ENCODE measurements at regions not wholly inside any gene's neighbourhood (a gene's known extent, or its start where the extent isn't known, plus 50 kb on each side); places are given as distances from the start of the nearest gene placed in this dataset.

DNA sequence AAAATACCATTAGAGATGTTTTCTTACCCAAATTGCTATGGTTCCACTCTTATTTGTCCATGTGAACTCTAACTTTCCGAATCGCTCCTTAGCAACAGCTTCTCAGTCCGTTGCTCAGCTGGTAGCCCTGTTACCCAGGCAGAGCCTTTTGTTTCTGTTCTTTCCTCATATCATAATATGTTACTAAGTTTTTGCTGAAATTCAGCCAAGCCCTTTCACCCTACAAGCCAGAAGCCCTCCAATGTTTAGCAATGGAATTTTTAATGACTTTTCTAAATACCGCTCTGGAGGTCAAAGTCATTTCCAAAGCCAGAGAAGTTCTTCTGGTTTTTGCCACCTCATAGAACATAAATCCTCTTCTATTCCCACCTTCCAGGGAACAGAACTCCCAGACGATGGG, 1029.5 kb downstream of the C4orf33 start:
- Histone ChIP-seq H3K9ac (ENCODE audit: insufficient read depth in 1 of 2, low read length in 2 of 2) (no peak overlapping the region), H3K4me1 (ENCODE audit: control insufficient read depth in 5 of 5, insufficient read depth in 5 of 5, low read length in 5 of 5) (peaks cover 0 to 5% (median 0%) of the 10 kb centered on the region in 5 donors), H3K9me3 (ENCODE audit: control insufficient read depth in 4 of 4, insufficient read depth in 3 of 4, low read length in 3 of 4) (no peaks in the 10 kb centered on the region), H3K36me3 (ENCODE audit: control insufficient read depth in 4 of 4, insufficient read depth in 4 of 4, low read length in 4 of 4) (no peaks in the 10 kb centered on the region), H3K4me3 (no peak overlapping the region), H3K27me3 (ENCODE audit: control insufficient read depth in 3 of 3, insufficient read depth in 3 of 3, low read length in 2 of 3) (no peaks in the 10 kb centered on the region), H3K27ac (ENCODE audit: low read depth in 1 of 2, low read length in 1 of 2) (no peak overlapping the region)
- DNase-seq: peak; percentile 61 to 78 (median 74)
- no peak for ATAC-seq (ENCODE audit: insufficient read depth, low FRiP score)
- 64 to 69% methylated on average over 5 of the region's 5 CpGs for WGBS, 2 donors
- TF ChIP-seq, protein P1, sequence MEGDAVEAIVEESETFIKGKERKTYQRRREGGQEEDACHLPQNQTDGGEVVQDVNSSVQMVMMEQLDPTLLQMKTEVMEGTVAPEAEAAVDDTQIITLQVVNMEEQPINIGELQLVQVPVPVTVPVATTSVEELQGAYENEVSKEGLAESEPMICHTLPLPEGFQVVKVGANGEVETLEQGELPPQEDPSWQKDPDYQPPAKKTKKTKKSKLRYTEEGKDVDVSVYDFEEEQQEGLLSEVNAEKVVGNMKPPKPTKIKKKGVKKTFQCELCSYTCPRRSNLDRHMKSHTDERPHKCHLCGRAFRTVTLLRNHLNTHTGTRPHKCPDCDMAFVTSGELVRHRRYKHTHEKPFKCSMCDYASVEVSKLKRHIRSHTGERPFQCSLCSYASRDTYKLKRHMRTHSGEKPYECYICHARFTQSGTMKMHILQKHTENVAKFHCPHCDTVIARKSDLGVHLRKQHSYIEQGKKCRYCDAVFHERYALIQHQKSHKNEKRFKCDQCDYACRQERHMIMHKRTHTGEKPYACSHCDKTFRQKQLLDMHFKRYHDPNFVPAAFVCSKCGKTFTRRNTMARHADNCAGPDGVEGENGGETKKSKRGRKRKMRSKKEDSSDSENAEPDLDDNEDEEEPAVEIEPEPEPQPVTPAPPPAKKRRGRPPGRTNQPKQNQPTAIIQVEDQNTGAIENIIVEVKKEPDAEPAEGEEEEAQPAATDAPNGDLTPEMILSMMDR (IDR thresholded peaks at IDR 0.05; ENCODE audit: control extremely low read depth, extremely low read depth): no peak

DNA sequence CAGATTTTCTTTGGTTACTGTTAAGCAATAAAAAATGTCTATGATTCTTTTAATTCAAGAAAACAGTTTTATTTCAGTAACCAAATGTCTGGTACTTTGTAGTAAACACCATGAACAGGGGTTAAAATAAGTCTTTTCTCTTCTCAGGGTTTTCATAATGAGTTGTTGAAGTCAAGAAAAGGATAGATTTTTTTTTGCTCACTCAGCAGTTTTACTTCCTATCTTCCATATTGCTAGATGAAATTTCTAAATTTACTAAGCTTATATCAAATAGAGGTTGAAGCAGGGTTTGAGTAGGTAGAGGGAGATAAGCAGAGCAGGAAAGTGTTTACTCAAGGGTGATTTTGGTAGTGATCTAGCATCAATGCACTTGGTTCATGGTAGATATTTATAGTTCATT, 1031.3 kb downstream of the C4orf33 start:
- no peaks in the 10 kb centered on the region for H3K27me3 ChIP-seq (ENCODE audit: control insufficient read depth in 3 of 3, insufficient read depth in 3 of 3, low read length in 2 of 3)
- no peak for DNase-seq
- no peak overlapping the region for H3K9ac ChIP-seq (ENCODE audit: insufficient read depth in 1 of 2, low read length in 2 of 2)
- TF ChIP-seq, protein P1 (IDR thresholded peaks at IDR 0.05; ENCODE audit: control extremely low read depth, extremely low read depth): no peak
- H3K4me1 ChIP-seq (ENCODE audit: control insufficient read depth in 5 of 5, insufficient read depth in 5 of 5, low read length in 5 of 5): peaks cover 0 to 5% (median 0%) of the 10 kb centered on the region in 5 donors
- H3K4me3 ChIP-seq: no peak overlapping the region
- H3K27ac ChIP-seq (ENCODE audit: low read depth in 1 of 2, low read length in 1 of 2): no peak overlapping the region
- no peak for ATAC-seq (ENCODE audit: insufficient read depth, low FRiP score)
- H3K36me3 ChIP-seq (ENCODE audit: control insufficient read depth in 4 of 4, insufficient read depth in 4 of 4, low read length in 4 of 4): no peaks in the 10 kb centered on the region
- H3K9me3 ChIP-seq (ENCODE audit: control insufficient read depth in 4 of 4, insufficient read depth in 3 of 4, low read length in 3 of 4): peaks cover 0 to 2% (median 0%) of the 10 kb centered on the region in 4 donors

DNA sequence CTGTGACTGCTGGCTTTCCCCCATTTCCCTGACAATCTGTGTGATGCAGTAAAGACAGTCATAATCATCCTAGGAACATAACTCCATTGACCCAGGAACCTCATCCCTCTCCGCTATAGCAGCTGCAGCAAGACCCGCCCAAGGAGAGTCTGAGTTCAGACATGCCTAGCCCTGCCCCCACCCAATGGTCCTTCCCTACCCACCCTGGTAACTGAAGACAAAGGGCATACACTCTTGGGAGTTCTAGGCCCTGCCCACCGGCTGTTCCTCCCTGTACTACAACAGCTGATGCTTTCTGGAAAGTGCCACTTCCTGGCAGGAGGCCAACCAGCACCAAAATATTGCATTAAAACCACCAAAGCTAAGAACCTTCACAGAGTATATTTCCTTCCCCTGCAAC, 1035.6 kb downstream of the C4orf33 start:
- TF ChIP-seq, protein P1 (IDR thresholded peaks at IDR 0.05; ENCODE audit: control extremely low read depth, extremely low read depth): no peak
- no peak overlapping the region for H3K4me3 ChIP-seq
- no peaks in the 10 kb centered on the region for H3K27me3 ChIP-seq (ENCODE audit: control insufficient read depth in 3 of 3, insufficient read depth in 3 of 3, low read length in 2 of 3)
- H3K36me3 ChIP-seq (ENCODE audit: control insufficient read depth in 4 of 4, insufficient read depth in 4 of 4, low read length in 4 of 4): no peaks in the 10 kb centered on the region
- DNase-seq (no peak), ATAC-seq (ENCODE audit: insufficient read depth, low FRiP score) (no peak)
- H3K9me3 ChIP-seq (ENCODE audit: control insufficient read depth in 4 of 4, insufficient read depth in 3 of 4, low read length in 3 of 4): peaks cover 0 to 6% (median 0%) of the 10 kb centered on the region in 4 donors
- 94 to 96% methylated on average over 3 of the region's 3 CpGs for WGBS, 2 donors
- no peak overlapping the region for H3K27ac ChIP-seq (ENCODE audit: low read depth in 1 of 2, low read length in 1 of 2)
- H3K9ac ChIP-seq (ENCODE audit: insufficient read depth in 1 of 2, low read length in 2 of 2): no peak overlapping the region
- no peaks in the 10 kb centered on the region for H3K4me1 ChIP-seq (ENCODE audit: control insufficient read depth in 5 of 5, insufficient read depth in 5 of 5, low read length in 5 of 5)

DNA sequence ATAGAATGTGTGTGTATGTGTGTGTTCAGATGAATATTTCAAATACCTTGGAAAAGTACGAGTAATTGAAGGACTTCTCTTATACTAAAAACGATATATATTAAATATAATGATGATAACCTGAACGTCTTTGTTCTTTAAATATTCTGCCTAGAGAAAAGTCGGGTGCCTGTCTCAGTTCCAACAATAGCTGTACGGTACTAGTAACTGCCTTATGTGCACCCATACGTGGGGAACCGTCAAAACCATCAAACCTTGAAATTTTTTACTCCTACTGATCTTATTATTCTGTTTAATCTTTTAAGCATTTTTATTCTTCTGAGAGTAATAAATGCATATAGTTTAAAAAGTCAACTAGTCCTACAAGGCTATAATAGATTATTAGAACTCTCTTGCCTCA, 1045.7 kb downstream of the C4orf33 start:
- DNase-seq (no peak), ATAC-seq (ENCODE audit: insufficient read depth, low FRiP score) (no peak)
- Histone ChIP-seq H3K27ac (ENCODE audit: low read depth in 1 of 2, low read length in 1 of 2) (no peak overlapping the region), H3K4me1 (ENCODE audit: control insufficient read depth in 5 of 5, insufficient read depth in 5 of 5, low read length in 5 of 5) (no peaks in the 10 kb centered on the region), H3K9ac (ENCODE audit: insufficient read depth in 1 of 2, low read length in 2 of 2) (no peak overlapping the region), H3K9me3 (ENCODE audit: control insufficient read depth in 4 of 4, insufficient read depth in 3 of 4, low read length in 3 of 4) (no peaks in the 10 kb centered on the region), H3K27me3 (ENCODE audit: control insufficient read depth in 3 of 3, insufficient read depth in 3 of 3, low read length in 2 of 3) (no peaks in the 10 kb centered on the region), H3K4me3 (no peak overlapping the region), H3K36me3 (ENCODE audit: control insufficient read depth in 4 of 4, insufficient read depth in 4 of 4, low read length in 4 of 4) (no peaks in the 10 kb centered on the region)
- WGBS, 2 donors: 84 to 85% methylated on average over 7 of the region's 7 CpGs
- TF ChIP-seq, protein P1 (IDR thresholded peaks at IDR 0.05; ENCODE audit: control extremely low read depth, extremely low read depth): no peak

Measured in lung (tissue), 11 donors.